Uterus (tissue), 3 donors: ENCODE measurements at regions not wholly inside any gene's neighbourhood (a gene's known extent, or its start where the extent isn't known, plus 50 kb on each side); places are given as distances from the start of the nearest gene placed in this dataset.

Source experiments
- DNase-seq, 2 donors: peaks; one replicate each; pipeline ENCODE4 v3.0.0-alpha.2; 2019 to 2020
- H3K27ac ChIP-seq, 2 donors: fragments of 200-600 bp; sonication (generic); 1 replicate in 1 of 2; 2 replicates in 1 of 2; pipeline ENCODE4 v1.5.1; 2016 to 2018
- H3K27me3 ChIP-seq, 2 donors: fragments of 200-600 bp; sonication (generic); one replicate each; pipeline ENCODE4 v1.5.1; 2018 to 2019; ENCODE audit warnings: control low read depth in 1 of 2
- H3K36me3 ChIP-seq, 2 donors: fragments of 200-600 bp; sonication (generic); one replicate each; pipeline ENCODE4 v1.5.1; 2019; ENCODE audit warnings: control low read depth in 1 of 2
- H3K4me1 ChIP-seq, 2 donors: fragments of 200-600 bp; sonication (generic); one replicate each; pipeline ENCODE4 v1.5.1; 2018 to 2019; ENCODE audit warnings: control low read depth in 1 of 2
- H3K4me3 ChIP-seq, 2 donors: fragments of 200-600 bp; sonication (generic); 1 replicate in 1 of 2; 2 replicates in 1 of 2; pipeline ENCODE4 v1.5.1; 2018 to 2019; ENCODE audit warnings: mild to moderate bottlenecking in 1 of 2
- H3K9me3 ChIP-seq, 2 donors: fragments of 200-600 bp; sonication (generic); one replicate each; pipeline ENCODE4 v1.5.1; 2019; ENCODE audit warnings: control low read depth in 1 of 2
- POLR2A ChIP-seq, 2 donors: fragments of 450-650 bp; IDR thresholded peaks; one replicate each; pipeline ENCODE4 v1.6.1; 2016; ENCODE audit warnings: antibody characterized with exemption in 2 of 2, mild to moderate bottlenecking in 1 of 2, moderate library complexity in 1 of 2
- intact Hi-C: fragments of 100-400 bp; cut with DNase I; formaldehyde crosslinking; loops from one replicate; pipeline ENCODE4 v1.15.1; 2023; ENCODE audit warnings: low total_unique reads
- TF ChIP-seq, protein P1 (sequence below), 4 experiments: fragments of 200-600 bp in 2 of 4; fragments of 450-650 bp in 2 of 4; sonication (generic) in 2 of 4; IDR thresholded peaks; one replicate each; pipeline ENCODE4 v1.5.1; 2016 to 2019; ENCODE audit warnings: antibody characterized with exemption in 4 of 4, mild to moderate bottlenecking in 2 of 4, moderate library complexity in 1 of 4
- donor health status: DM: yes; HTN: yes; CAD: no.

DNA sequence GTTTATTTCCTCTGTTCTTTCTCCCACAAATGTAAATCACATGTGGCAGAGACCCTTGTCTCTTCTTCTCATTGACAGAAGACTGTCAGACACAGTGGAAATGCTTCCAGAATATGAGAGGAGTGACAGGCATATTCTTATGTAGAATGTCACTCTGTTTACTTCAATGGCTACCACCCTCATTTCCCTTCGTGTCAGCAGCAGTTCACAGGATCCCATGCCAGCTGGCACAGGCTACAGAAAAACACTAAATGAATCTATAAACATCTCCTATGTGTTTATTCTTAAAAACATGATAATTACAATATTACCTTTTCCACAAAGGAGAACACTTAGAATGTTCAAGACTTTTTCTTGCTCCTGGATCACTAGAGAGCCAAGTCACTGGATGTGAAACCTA, 183.8 kb upstream of the CNTN1 start:
- intact Hi-C loops: no loop called here
- no peak for TF ChIP-seq POLR2A (IDR thresholded peaks at IDR 0.05)
- TF ChIP-seq, protein P1, sequence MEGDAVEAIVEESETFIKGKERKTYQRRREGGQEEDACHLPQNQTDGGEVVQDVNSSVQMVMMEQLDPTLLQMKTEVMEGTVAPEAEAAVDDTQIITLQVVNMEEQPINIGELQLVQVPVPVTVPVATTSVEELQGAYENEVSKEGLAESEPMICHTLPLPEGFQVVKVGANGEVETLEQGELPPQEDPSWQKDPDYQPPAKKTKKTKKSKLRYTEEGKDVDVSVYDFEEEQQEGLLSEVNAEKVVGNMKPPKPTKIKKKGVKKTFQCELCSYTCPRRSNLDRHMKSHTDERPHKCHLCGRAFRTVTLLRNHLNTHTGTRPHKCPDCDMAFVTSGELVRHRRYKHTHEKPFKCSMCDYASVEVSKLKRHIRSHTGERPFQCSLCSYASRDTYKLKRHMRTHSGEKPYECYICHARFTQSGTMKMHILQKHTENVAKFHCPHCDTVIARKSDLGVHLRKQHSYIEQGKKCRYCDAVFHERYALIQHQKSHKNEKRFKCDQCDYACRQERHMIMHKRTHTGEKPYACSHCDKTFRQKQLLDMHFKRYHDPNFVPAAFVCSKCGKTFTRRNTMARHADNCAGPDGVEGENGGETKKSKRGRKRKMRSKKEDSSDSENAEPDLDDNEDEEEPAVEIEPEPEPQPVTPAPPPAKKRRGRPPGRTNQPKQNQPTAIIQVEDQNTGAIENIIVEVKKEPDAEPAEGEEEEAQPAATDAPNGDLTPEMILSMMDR (IDR thresholded peaks at IDR 0.05): no peak
- Histone ChIP-seq H3K36me3 (no peaks in the 10 kb centered on the region), H3K4me1 (no peaks in the 10 kb centered on the region), H3K27ac (no peak overlapping the region), H3K9me3 (no peaks in the 10 kb centered on the region), H3K4me3 (no peak overlapping the region), H3K27me3 (no peaks in the 10 kb centered on the region)
- DNase-seq: no peak

GRCh38 chr12:40511341-40511740, 180.9 kb upstream of the CNTN1 start:
- H3K9me3 ChIP-seq: no peaks in the 10 kb centered on the region
- TF ChIP-seq, protein P1 (IDR thresholded peaks at IDR 0.05): no peak
- TF ChIP-seq POLR2A (IDR thresholded peaks at IDR 0.05): no peak
- no peak for DNase-seq
- H3K27ac ChIP-seq: no peak overlapping the region
- no peak overlapping the region for H3K4me3 ChIP-seq
- H3K27me3 ChIP-seq: no peaks in the 10 kb centered on the region
- no peaks in the 10 kb centered on the region for H3K36me3 ChIP-seq
- intact Hi-C loops: no loop called here
- H3K4me1 ChIP-seq: no peaks in the 10 kb centered on the region

DNA sequence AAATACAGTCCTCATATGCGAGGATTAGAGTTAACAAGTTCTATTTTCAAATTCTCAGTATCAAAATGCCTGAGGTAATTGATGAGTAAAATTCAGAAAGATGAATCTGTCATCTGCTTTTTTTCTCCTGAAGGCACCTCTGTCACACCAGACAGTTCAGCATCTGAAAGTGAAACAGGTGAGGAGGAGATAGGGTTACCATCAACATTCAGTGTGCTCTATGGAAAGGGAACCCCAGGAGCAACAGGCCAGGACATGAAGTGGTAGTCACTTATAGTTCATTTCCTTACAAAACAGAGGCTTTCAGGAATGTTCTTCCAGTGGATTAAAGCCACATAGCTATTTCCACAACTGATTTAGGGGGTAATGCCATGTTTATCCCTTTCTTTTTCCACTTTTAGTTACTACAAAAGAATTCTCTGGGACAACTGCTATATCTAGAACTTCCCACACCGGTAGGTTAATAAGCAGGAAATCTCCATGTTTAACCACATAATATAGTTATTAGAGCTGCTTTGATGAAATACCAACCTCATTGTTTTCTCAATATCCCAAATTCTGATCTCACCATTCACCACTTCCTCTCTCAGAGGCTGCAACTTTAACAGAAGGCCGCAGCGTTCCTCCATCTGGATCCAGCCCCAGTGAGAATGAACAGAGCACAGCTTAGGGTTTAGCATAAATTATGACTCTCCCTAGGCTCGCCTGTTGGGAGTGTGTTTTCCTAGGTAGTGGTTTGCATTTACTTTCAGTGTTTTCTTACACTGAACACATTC, 177.0 kb upstream of the CNTN1 start:
- intact Hi-C loops: no loop called here
- H3K36me3 ChIP-seq: no peaks in the 10 kb centered on the region

GRCh38 chr12:40522837-40523236, 169.4 kb upstream of the CNTN1 start:
- no peak overlapping the region for H3K27ac ChIP-seq
- no peaks in the 10 kb centered on the region for H3K36me3 ChIP-seq
- no peak for DNase-seq
- TF ChIP-seq, protein P1 (IDR thresholded peaks at IDR 0.05): no peak
- TF ChIP-seq POLR2A (IDR thresholded peaks at IDR 0.05): no peak
- H3K4me3 ChIP-seq: no peak overlapping the region
- no peaks in the 10 kb centered on the region for H3K9me3 ChIP-seq
- no peaks in the 10 kb centered on the region for H3K27me3 ChIP-seq
- H3K4me1 ChIP-seq: no peaks in the 10 kb centered on the region
- intact Hi-C loops: no loop called here

More for the DNA sequence above, 177.0 kb upstream of the CNTN1 start:
- H3K4me1 ChIP-seq: no peaks in the 10 kb centered on the region
- no peak overlapping the region for H3K27ac ChIP-seq
- H3K27me3 ChIP-seq: no peaks in the 10 kb centered on the region
- DNase-seq: no peak
- H3K4me3 ChIP-seq: no peak overlapping the region
- TF ChIP-seq POLR2A (IDR thresholded peaks at IDR 0.05): no peak
- TF ChIP-seq, protein P1 (IDR thresholded peaks at IDR 0.05): no peak
- no peaks in the 10 kb centered on the region for H3K9me3 ChIP-seq

- Histone ChIP-seq H3K36me3 (no peaks in the 10 kb centered on the region), H3K9me3 (no peaks in the 10 kb centered on the region), H3K4me1 (no peaks in the 10 kb centered on the region), H3K4me3 (no peak overlapping the region), H3K27ac (no peak overlapping the region), H3K27me3 (no peaks in the 10 kb centered on the region)
- no peak for TF ChIP-seq POLR2A (IDR thresholded peaks at IDR 0.05)
- TF ChIP-seq, protein P1 (IDR thresholded peaks at IDR 0.05): no peak
- intact Hi-C loops: no loop called here
- DNase-seq: no peak
These were observed 167.2 kb upstream of the CNTN1 start for GRCh38 chr12:40525054-40525453.
